Endothelial cell of umbilical vein (primary cell): ENCODE measurements at regions not wholly inside any gene's neighbourhood (a gene's known extent, or its start where the extent isn't known, plus 50 kb on each side); places are given as distances from the start of the nearest gene placed in this dataset.

Source experiments
- BruUV-seq: library from RNA; stranded (reverse); fragments of 400-500 nt; replicated peaks from 2 replicates; lab custom pipeline; 2021; lab: Mats Ljungman, UMichigan
- CTCF ChIA-PET: fragments of 300-600, 350-600 bp; sonication (Branson Sonifier 250); formaldehyde crosslinking; loops from one replicate; lab custom pipeline; 2021; ENCODE audit warnings: antibody characterized with exemption, inconsistent platforms; lab: Charles Lee
- POLR2A ChIA-PET: fragments of 300-600, 350-600 bp; sonication (Branson Sonifier 250); formaldehyde crosslinking; loops from one replicate; lab custom pipeline; 2021; ENCODE audit warnings: antibody characterized with exemption, inconsistent platforms; lab: Charles Lee
- DNase-seq: peaks from one replicate; pipeline ENCODE4 v3.0.0-alpha.2; 2011; ENCODE audit warnings: low read depth, low spot score
- FAIRE-seq: peaks from 2 replicates; lab custom pipeline; 2011; peaks lifted over from hg19 to GRCh38; lab: Jason Lieb, UNC
- H2AFZ ChIP-seq: 2 replicates; pipeline ENCODE4 v1.6.0; 2012; ENCODE audit warnings: low read depth, low read length, control low read depth, inconsistent platforms
- H3K27ac ChIP-seq: 2 replicates; pipeline ENCODE4 v1.5.1; 2011; ENCODE audit warnings: low read depth, mild to moderate bottlenecking, control low read depth, low read length, moderate library complexity; ENCODE audit not compliant: insufficient read depth
- H3K27me3 ChIP-seq, 2 experiments: 2 replicates each; pipeline versions ENCODE4 v1.6.0 to v1.6.1; 2011; ENCODE audit warnings: low read length in 2 of 2, mixed read lengths in 1 of 2; ENCODE audit not compliant: control insufficient read depth in 2 of 2, insufficient read depth in 2 of 2
- H3K36me3 ChIP-seq, 2 experiments: 2 replicates in 1 of 2; 3 replicates in 1 of 2; pipeline ENCODE4 v1.5.1; 2011; ENCODE audit warnings: low read length in 2 of 2, mild to moderate bottlenecking in 1 of 2, moderate library complexity in 1 of 2; ENCODE audit not compliant: control insufficient read depth in 2 of 2, insufficient read depth in 2 of 2; ENCODE audit errors: extremely low read depth in 1 of 2
- H3K4me1 ChIP-seq: 3 replicates; pipeline ENCODE4 v1.5.1; 2011; ENCODE audit warnings: mild to moderate bottlenecking, low read length; ENCODE audit not compliant: control insufficient read depth, insufficient read depth; ENCODE audit errors: extremely low read depth
- H3K4me2 ChIP-seq: 2 replicates; pipeline ENCODE4 v1.6.1; 2011; ENCODE audit warnings: low read length, control low read depth, mixed read lengths; ENCODE audit not compliant: insufficient read depth
- H3K4me3 ChIP-seq, 3 experiments: fragments of 200-600 bp in 1 of 3; sonication (generic), shearing (Covaris generic) in 1 of 3; replicated peaks in 1 of 3; 2 replicates each; pipeline ENCODE4 v1.5.1; 2011 to 2016; ENCODE audit warnings: control low read depth in 3 of 3, low read length in 3 of 3, mild to moderate bottlenecking in 2 of 3, inconsistent platforms in 1 of 3, low read depth in 1 of 3, moderate library complexity in 1 of 3; ENCODE audit not compliant: insufficient read depth in 1 of 3
- H3K79me2 ChIP-seq: 2 replicates; pipeline ENCODE4 v1.6.0; 2012; ENCODE audit warnings: low read length, inconsistent platforms; ENCODE audit not compliant: control insufficient read depth, insufficient read depth
- H3K9ac ChIP-seq: replicated peaks from 2 replicates; pipeline ENCODE3; 2011; ENCODE audit warnings: low read length, control low read depth; ENCODE audit not compliant: insufficient read depth; ENCODE audit errors: extremely low read depth
- H3K9me1 ChIP-seq: replicated peaks from 3 replicates; pipeline ENCODE4 v1.6.0; 2011; ENCODE audit warnings: mild to moderate bottlenecking, low read length; ENCODE audit not compliant: control insufficient read depth, insufficient read depth; ENCODE audit errors: extremely low read depth
- H3K9me3 ChIP-seq: replicated peaks from 2 replicates; pipeline ENCODE4 v1.5.1; 2012; ENCODE audit warnings: low read length, inconsistent platforms; ENCODE audit not compliant: control insufficient read depth, insufficient read depth
- H4K20me1 ChIP-seq: replicated peaks from 2 replicates; pipeline ENCODE3; 2011; ENCODE audit warnings: mild to moderate bottlenecking, low read length; ENCODE audit not compliant: control insufficient read depth, insufficient read depth; ENCODE audit errors: extremely low read depth
- EZH2 ChIP-seq: IDR thresholded peaks from 2 replicates; pipeline ENCODE4 v1.6.1; 2012; ENCODE audit warnings: borderline replicate concordance, low read depth, mild to moderate bottlenecking, moderate library complexity, low read length, inconsistent platforms; ENCODE audit not compliant: severe bottlenecking
- FOS ChIP-seq: IDR thresholded peaks from 2 replicates; pipeline ENCODE4 v1.6.1; 2011; ENCODE audit warnings: mild to moderate bottlenecking, low read length, moderate library complexity, borderline replicate concordance; ENCODE audit not compliant: insufficient read depth
- GATA2 ChIP-seq: IDR thresholded peaks from 2 replicates; pipeline ENCODE4 v1.7.0; 2011; ENCODE audit warnings: low read depth, mild to moderate bottlenecking, moderate library complexity, mixed read lengths, low read length; ENCODE audit not compliant: insufficient read length, insufficient read depth
- JUN ChIP-seq: IDR thresholded peaks from 2 replicates; pipeline ENCODE4 v1.6.1; 2011; ENCODE audit warnings: borderline replicate concordance, low read depth; ENCODE audit not compliant: insufficient read length, insufficient read depth
- MYC ChIP-seq: IDR thresholded peaks from one replicate; pipeline ENCODE4 v1.6.1; 2011; ENCODE audit warnings: mild to moderate bottlenecking, low read depth, low read length
- POLR2A ChIP-seq: IDR thresholded peaks from 2 replicates; pipeline ENCODE4 v1.6.1; 2012; ENCODE audit warnings: low read depth, mild to moderate bottlenecking, control low read depth, low read length
- POLR2AphosphoS5 ChIP-seq: IDR thresholded peaks from 2 replicates; pipeline ENCODE4 v1.6.1; 2012; ENCODE audit warnings: low read depth, mild to moderate bottlenecking, control low read depth, low read length, moderate library complexity; ENCODE audit not compliant: insufficient read depth
- dilution Hi-C: fragments of 300-500 bp; cut with MboI; formaldehyde crosslinking; loops from one replicate; pipeline ENCODE4 v1.15.0; 2019; ENCODE audit warnings: low sequenced_read_pairs; ENCODE audit not compliant: extremely low pct_ligation_motif_present
- intact Hi-C: fragments of 100-400 bp; cut with micrococcal nuclease; formaldehyde crosslinking; loops from one replicate; pipeline ENCODE4 v1.10.0; 2022
- TF ChIP-seq, protein P1 (sequence below): IDR thresholded peaks from 2 replicates; pipeline ENCODE4 v1.6.1; 2011; ENCODE audit not compliant: insufficient read depth, insufficient read length
- TF ChIP-seq, protein P2 (sequence below), 2 donors: IDR thresholded peaks; 1 replicate in 1 of 2; 2 replicates in 1 of 2; pipeline ENCODE4 v1.5.1; 2011; ENCODE audit warnings: low read length in 2 of 2, mild to moderate bottlenecking in 2 of 2, moderate library complexity in 2 of 2, control low read depth in 1 of 2, inconsistent platforms in 1 of 2, low read depth in 1 of 2; ENCODE audit not compliant: insufficient read depth in 1 of 2; ENCODE audit errors: extremely low read depth in 1 of 2

DNA sequence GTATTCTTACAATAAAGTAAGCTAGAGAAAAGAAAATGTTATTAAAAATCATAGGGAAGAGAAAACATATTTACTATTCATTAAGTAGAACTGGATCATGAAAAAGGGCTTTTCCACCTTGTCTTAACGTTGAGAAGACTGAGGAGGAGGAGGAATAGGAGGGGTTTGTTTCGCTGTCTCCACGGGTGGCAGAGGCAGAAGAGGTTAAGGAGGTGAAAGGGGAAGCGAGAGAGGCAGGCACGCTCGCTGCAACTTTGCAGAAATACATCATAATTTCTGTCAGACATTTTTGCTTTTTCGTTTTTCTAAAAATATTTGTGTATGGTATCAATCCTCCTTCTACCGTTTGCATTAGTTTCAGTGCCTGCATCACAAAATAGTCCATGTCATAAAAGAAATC is 2375.1 kb upstream of the AGA start:
- no peak overlapping the region for H3K4me2 ChIP-seq
- H3K9me1 ChIP-seq = no peaks in the 10 kb centered on the region
- TF ChIP-seq POLR2A (no peak), GATA2 (no peak), FOS (no peak), POLR2AphosphoS5 (no peak), EZH2 (no peak), MYC (no peak), JUN (no peak)
- TF ChIP-seq, protein P1, sequence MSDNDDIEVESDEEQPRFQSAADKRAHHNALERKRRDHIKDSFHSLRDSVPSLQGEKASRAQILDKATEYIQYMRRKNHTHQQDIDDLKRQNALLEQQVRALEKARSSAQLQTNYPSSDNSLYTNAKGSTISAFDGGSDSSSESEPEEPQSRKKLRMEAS = no peak
- TF ChIP-seq, protein P2, sequence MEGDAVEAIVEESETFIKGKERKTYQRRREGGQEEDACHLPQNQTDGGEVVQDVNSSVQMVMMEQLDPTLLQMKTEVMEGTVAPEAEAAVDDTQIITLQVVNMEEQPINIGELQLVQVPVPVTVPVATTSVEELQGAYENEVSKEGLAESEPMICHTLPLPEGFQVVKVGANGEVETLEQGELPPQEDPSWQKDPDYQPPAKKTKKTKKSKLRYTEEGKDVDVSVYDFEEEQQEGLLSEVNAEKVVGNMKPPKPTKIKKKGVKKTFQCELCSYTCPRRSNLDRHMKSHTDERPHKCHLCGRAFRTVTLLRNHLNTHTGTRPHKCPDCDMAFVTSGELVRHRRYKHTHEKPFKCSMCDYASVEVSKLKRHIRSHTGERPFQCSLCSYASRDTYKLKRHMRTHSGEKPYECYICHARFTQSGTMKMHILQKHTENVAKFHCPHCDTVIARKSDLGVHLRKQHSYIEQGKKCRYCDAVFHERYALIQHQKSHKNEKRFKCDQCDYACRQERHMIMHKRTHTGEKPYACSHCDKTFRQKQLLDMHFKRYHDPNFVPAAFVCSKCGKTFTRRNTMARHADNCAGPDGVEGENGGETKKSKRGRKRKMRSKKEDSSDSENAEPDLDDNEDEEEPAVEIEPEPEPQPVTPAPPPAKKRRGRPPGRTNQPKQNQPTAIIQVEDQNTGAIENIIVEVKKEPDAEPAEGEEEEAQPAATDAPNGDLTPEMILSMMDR (IDR thresholded peaks at IDR 0.05; ENCODE audit: extremely low read depth in 1 of 2, insufficient read depth in 1 of 2, low read depth in 1 of 2, low read length in 2 of 2) = no peak
- H3K27me3 ChIP-seq = no peaks in the 10 kb centered on the region
- no TSS peak for BruUV-seq
- ChIA-PET POLR2A (no interaction called here), CTCF (no interaction called here)
- H3K4me1 ChIP-seq = no peaks in the 10 kb centered on the region
- dilution Hi-C loops (no loop called here), intact Hi-C loops (no loop called here)
- no peaks in the 10 kb centered on the region for H3K79me2 ChIP-seq
- H3K9me3 ChIP-seq = peaks cover 2% of the 10 kb centered on the region
- no peaks in the 10 kb centered on the region for H4K20me1 ChIP-seq
- no peak overlapping the region for H3K27ac ChIP-seq
- H3K36me3 ChIP-seq = no peaks in the 10 kb centered on the region
- no peak overlapping the region for H2AFZ ChIP-seq
- H3K4me3 ChIP-seq = no peak overlapping the region
- FAIRE-seq (no peak), DNase-seq (no peak)
- H3K9ac ChIP-seq = no peak overlapping the region
